Breast epithelium (tissue), 3 donors: ENCODE measurements at regions not wholly inside any gene's neighbourhood (a gene's known extent, or its start where the extent isn't known, plus 50 kb on each side); places are given as distances from the start of the nearest gene placed in this dataset.

ENCODE experiments used
- POLR2A ChIP-seq: fragments of 450-650 bp; IDR thresholded peaks from one replicate; pipeline ENCODE4 v1.6.1; 2016; ENCODE audit warnings: antibody characterized with exemption, mild to moderate bottlenecking, moderate library complexity
- TF ChIP-seq, protein P1 (sequence below), 3 donors: fragments of 450-650 bp; IDR thresholded peaks; one replicate each; pipeline ENCODE4 v1.5.1; 2016 to 2017; ENCODE audit warnings: antibody characterized with exemption in 3 of 3, mild to moderate bottlenecking in 3 of 3, moderate library complexity in 3 of 3

DNA sequence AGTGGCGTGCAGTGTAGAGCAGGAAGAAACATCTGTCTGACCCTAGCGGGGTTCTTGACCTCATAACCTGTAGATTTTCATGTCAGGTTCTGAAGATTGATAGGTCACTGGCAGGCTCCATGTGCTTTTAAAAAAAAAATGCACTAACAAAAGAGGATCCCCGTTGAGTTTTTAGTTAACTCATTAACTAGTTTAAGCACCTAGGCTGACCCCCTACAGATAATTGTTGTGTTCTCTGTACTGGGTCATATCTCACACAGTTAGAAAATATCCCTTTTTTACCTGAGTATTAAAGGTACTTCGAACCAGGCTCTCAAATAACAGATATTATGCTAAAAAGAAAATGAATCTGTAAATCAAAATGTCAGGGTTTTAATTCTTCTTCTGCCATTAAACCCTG lies 676.6 kb downstream of the CDH11 start:
- TF ChIP-seq, protein P1, sequence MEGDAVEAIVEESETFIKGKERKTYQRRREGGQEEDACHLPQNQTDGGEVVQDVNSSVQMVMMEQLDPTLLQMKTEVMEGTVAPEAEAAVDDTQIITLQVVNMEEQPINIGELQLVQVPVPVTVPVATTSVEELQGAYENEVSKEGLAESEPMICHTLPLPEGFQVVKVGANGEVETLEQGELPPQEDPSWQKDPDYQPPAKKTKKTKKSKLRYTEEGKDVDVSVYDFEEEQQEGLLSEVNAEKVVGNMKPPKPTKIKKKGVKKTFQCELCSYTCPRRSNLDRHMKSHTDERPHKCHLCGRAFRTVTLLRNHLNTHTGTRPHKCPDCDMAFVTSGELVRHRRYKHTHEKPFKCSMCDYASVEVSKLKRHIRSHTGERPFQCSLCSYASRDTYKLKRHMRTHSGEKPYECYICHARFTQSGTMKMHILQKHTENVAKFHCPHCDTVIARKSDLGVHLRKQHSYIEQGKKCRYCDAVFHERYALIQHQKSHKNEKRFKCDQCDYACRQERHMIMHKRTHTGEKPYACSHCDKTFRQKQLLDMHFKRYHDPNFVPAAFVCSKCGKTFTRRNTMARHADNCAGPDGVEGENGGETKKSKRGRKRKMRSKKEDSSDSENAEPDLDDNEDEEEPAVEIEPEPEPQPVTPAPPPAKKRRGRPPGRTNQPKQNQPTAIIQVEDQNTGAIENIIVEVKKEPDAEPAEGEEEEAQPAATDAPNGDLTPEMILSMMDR (IDR thresholded peaks at IDR 0.05) = no peak
- TF ChIP-seq POLR2A = no peak
